Inferior parietal cortex (tissue), 1 donor: ENCODE measurements at regions not wholly inside any gene's neighbourhood (a gene's known extent, or its start where the extent isn't known, plus 50 kb on each side); places are given as distances from the start of the nearest gene placed in this dataset.
"Not testable (repeated sequence)": the region's sequence is repeated elsewhere in the genome, so short reads cannot be mapped to it uniquely, and the experiment has no call there.

ENCODE experiments used
- DNase-seq: peaks from one replicate; pipeline ENCODE4 v3.0.0-alpha.2; 2016; ENCODE audit errors: extremely low spot score

- no peak for DNase-seq
Measured at GRCh38 chr14:28820677-28821076, 54.1 kb downstream of the FOXG1 start.

- DNase-seq, result no peak
Measured at GRCh38 chr14:28821993-28822392, 55.4 kb downstream of the FOXG1 start.

GRCh38 chr14:28823245-28823644, 56.7 kb downstream of the FOXG1 start:
- DNase-seq, result no peak

- no peak for DNase-seq
Measured at GRCh38 chr14:28830115-28830534, 63.5 kb downstream of the FOXG1 start.

GRCh38 chr14:28831126-28831525, 64.5 kb downstream of the FOXG1 start:
- peak; percentile 39 for DNase-seq

- DNase-seq, result not testable (repeated sequence)
Measured at GRCh38 chr14:28842569-28842968, 76.0 kb downstream of the FOXG1 start.

- DNase-seq, result peak; percentile 65
Measured at GRCh38 chr14:28867571-28867970, 101.0 kb downstream of the FOXG1 start.

- DNase-seq, result no peak
Measured at GRCh38 chr14:28870033-28870564, 103.5 kb downstream of the FOXG1 start.

- no peak for DNase-seq
Measured at GRCh38 chr14:28875934-28876571, 109.5 kb downstream of the FOXG1 start.

- no peak for DNase-seq
Measured at GRCh38 chr14:28876572-28876945, 110.0 kb downstream of the FOXG1 start.

- DNase-seq, result peak; percentile 41
Measured at GRCh38 chr14:28877923-28878322, 111.3 kb downstream of the FOXG1 start.

GRCh38 chr14:28879573-28879996, 113.0 kb downstream of the FOXG1 start:
- DNase-seq, result no peak

GRCh38 chr14:28886940-28887339, 120.4 kb downstream of the FOXG1 start:
- no peak for DNase-seq

GRCh38 chr14:28895389-28895788, 128.8 kb downstream of the FOXG1 start:
- DNase-seq, result no peak

- no peak for DNase-seq
Measured at GRCh38 chr14:28896337-28896736, 129.8 kb downstream of the FOXG1 start.

- no peak for DNase-seq
Measured at GRCh38 chr14:28901631-28902030, 135.0 kb downstream of the FOXG1 start.

- no peak for DNase-seq
Measured at GRCh38 chr14:28902930-28903329, 136.3 kb downstream of the FOXG1 start.

- no peak for DNase-seq
Measured at GRCh38 chr14:28911521-28911920, 144.9 kb downstream of the FOXG1 start.

- no peak for DNase-seq
Measured at GRCh38 chr14:28913056-28913455, 146.5 kb downstream of the FOXG1 start.

GRCh38 chr14:28926122-28926521, 159.5 kb downstream of the FOXG1 start:
- no peak for DNase-seq

- DNase-seq, result no peak
Measured at GRCh38 chr14:28931999-28932398, 165.4 kb downstream of the FOXG1 start.

GRCh38 chr14:28936601-28937000, 170.0 kb downstream of the FOXG1 start:
- DNase-seq, result no peak

GRCh38 chr14:28941758-28942157, 175.2 kb downstream of the FOXG1 start:
- DNase-seq, result no peak

GRCh38 chr14:28944605-28945004, 178.0 kb downstream of the FOXG1 start:
- DNase-seq, result no peak
